ENCODE measurements at regions not wholly inside any gene's neighbourhood (a gene's known extent, or its start where the extent isn't known, plus 50 kb on each side); places are given as distances from the start of the nearest gene placed in this dataset.

GRCh38 chr3:31479431-31479830, 53.3 kb upstream of the STT3B start:
- Histone ChIP-seq H3F3A (replicated peaks; ENCODE audit: low read depth) (no peaks in the 10 kb centered on the region), H3K4me1 (ENCODE audit: insufficient read depth) (no peaks in the 10 kb centered on the region), H3K27me3 (ENCODE audit: insufficient read depth) (no peaks in the 10 kb centered on the region), H3K9me2 (ENCODE audit: insufficient read depth) (0 out of 2 replicates have a peak, but pooled peaks cover 2% of the 10 kb centered on the region), H3K36me3 (ENCODE audit: insufficient read depth) (no peaks in the 10 kb centered on the region), H3K4me2 (no peak overlapping the region), H3K27ac (ENCODE audit: low read depth) (no peak overlapping the region), H3K4me3 (no peak overlapping the region), H3K79me2 (replicated peaks; ENCODE audit: insufficient read depth) (no peaks in the 10 kb centered on the region), H2AFZ (no peak overlapping the region), H4K20me1 (replicated peaks; ENCODE audit: insufficient read depth) (no peaks in the 10 kb centered on the region)
- Mint-ChIP-seq H3K27ac (no peak overlapping the region), H3K4me1 (no peaks in the 10 kb centered on the region), H3K4me3 (no peak overlapping the region), H3K36me3 (ENCODE audit: low read depth) (no peaks in the 10 kb centered on the region), H3K27me3 (ENCODE audit: insufficient read depth, low read depth, poor library complexity) (peaks cover 3% of the 10 kb centered on the region), H3K9me3 (no peaks in the 10 kb centered on the region; the same call in 2 of the 3 replicates)
- no peak for TF ChIP-seq ETS1 (IDR thresholded peaks at IDR 0.05)
- no peak for TF ChIP-seq JUNB (IDR thresholded peaks at IDR 0.05; ENCODE audit: unreplicated experiment)
- no peak for TF ChIP-seq STAT1 (IDR thresholded peaks at IDR 0.05; ENCODE audit: unreplicated experiment)
- no peak for TF ChIP-seq ZNF462 (CRISPR knock-in tag; IDR thresholded peaks at IDR 0.05)
- no peak for TF ChIP-seq CTCF (conservative IDR thresholded peaks at IDR 0.05; ENCODE audit: low read depth in 2 of 2)
- no peak for TF ChIP-seq EZH2phosphoT487 (IDR thresholded peaks at IDR 0.05; ENCODE audit: unreplicated experiment)
- TF ChIP-seq ZNF114 (CRISPR knock-in tag; IDR thresholded peaks at IDR 0.05) = no peak
- TF ChIP-seq CREB1 (CRISPR knock-in tag; IDR thresholded peaks at IDR 0.05; ENCODE audit: low read depth) = no peak
- TF ChIP-seq EZH2 (IDR thresholded peaks at IDR 0.05; ENCODE audit: low read depth, unreplicated experiment) = no peak
- TF ChIP-seq REST (IDR thresholded peaks at IDR 0.05; ENCODE audit: unreplicated experiment) = no peak
- TF ChIP-seq POLR2AphosphoS5 (IDR thresholded peaks at IDR 0.05; ENCODE audit: low read depth) = no peak
- DNase-seq (ENCODE audit: low spot score) (no peak), ATAC-seq (no peak)
